ENCODE measurements at regions not wholly inside any gene's neighbourhood (a gene's known extent, or its start where the extent isn't known, plus 50 kb on each side); places are given as distances from the start of the nearest gene placed in this dataset.
"Not testable (repeated sequence)": the region's sequence is repeated elsewhere in the genome, so short reads cannot be mapped to it uniquely, and the experiment has no call there.

DNA sequence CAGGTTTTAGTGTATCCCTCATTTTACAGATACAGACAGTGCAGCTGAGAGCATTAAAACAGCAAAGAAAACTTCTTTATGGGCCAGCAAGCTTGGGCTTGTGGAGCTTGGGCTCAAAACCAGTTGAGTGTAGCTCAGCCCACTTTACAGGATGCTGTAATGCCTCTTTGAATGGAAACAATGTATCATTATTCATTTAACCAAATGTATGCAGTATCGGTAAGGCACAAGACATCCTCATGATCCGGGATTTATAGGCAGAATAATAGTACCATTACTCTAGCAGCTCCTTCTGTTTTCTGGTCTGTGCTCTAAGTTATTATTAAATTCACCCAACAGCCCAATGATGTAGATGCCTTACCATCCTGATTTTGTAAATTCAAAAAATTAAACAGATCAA, 575.1 kb upstream of the CDH7 start:
- TF ChIP-seq, protein P1, sequence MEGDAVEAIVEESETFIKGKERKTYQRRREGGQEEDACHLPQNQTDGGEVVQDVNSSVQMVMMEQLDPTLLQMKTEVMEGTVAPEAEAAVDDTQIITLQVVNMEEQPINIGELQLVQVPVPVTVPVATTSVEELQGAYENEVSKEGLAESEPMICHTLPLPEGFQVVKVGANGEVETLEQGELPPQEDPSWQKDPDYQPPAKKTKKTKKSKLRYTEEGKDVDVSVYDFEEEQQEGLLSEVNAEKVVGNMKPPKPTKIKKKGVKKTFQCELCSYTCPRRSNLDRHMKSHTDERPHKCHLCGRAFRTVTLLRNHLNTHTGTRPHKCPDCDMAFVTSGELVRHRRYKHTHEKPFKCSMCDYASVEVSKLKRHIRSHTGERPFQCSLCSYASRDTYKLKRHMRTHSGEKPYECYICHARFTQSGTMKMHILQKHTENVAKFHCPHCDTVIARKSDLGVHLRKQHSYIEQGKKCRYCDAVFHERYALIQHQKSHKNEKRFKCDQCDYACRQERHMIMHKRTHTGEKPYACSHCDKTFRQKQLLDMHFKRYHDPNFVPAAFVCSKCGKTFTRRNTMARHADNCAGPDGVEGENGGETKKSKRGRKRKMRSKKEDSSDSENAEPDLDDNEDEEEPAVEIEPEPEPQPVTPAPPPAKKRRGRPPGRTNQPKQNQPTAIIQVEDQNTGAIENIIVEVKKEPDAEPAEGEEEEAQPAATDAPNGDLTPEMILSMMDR (IDR thresholded peaks at IDR 0.05; ENCODE audit: borderline replicate concordance, insufficient read depth, low read depth, low read length): no peak
- no peak overlapping the region for H3K4me3 ChIP-seq (ENCODE audit: low read depth, low read length)

DNA sequence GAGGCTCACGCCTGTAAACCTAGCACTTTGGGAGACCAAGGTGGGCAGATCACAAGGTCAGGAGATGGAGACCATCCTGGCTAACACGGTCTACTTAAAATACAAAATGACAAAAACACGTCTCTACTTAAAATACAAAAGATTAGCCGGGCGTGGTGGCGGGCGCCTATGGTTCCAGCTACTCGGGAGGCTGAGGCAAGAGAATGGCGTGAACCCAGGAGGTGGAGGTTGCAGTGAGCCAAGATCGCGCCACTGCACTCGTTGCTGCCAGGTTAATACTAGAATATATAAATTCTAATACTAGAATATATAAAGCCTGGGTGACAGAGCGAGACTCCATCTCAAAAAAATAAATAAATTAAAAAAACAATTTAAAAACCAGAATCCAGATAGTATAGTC, 588.7 kb upstream of the CDH7 start:
- H3K4me3 ChIP-seq (ENCODE audit: low read depth, low read length): not testable (repeated sequence)

DNA sequence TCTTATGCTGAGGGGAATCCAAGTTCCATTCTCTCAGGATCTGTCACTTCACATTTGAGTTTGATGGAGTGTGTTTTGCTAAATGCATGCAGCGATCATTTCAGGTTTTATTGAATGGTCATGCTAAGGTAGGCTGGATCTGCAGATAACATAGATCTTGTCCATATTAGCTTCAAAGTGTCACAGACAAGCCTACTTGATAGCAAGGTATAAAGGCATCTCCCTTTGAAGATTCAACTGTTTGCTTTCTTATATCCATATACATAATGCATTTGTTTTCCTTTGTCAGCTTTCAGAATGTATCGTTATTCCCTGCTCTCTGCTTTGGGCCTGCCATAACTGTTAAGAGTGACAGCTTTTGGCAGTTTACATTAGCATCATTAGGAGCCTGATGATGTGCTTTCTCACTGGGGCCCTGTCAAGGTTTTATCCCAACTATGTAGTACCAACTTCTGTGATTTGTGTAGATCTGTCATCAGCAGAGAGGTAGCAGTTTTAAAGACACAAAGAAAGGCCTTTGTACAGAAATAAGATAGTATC, 604.3 kb upstream of the CDH7 start:
- H3K4me3 ChIP-seq (ENCODE audit: low read depth, low read length): no peak overlapping the region
- TF ChIP-seq, protein P1 (IDR thresholded peaks at IDR 0.05; ENCODE audit: borderline replicate concordance, insufficient read depth, low read depth, low read length): no peak

DNA sequence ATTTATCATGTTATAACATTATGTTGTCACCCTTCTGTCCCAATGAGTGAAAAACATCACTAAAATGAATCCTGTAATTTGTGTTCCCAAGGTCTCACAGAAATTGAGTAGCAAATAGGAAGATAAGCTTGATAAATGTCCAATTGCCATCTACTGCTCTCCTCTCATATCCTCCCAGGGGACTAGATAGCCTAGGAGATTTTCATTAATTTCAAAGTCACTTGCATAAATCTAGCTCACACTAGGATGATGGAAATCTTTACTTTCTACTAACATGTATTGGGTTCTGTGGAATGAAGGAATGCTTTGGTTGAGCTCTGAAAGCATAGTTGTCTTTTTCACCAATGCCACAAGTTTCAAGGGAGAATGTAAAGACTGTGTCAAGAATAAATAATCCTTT, 605.5 kb upstream of the CDH7 start:
- no peak overlapping the region for H3K4me3 ChIP-seq (ENCODE audit: low read depth, low read length)
- TF ChIP-seq, protein P1 (IDR thresholded peaks at IDR 0.05; ENCODE audit: borderline replicate concordance, insufficient read depth, low read depth, low read length): no peak

DNA sequence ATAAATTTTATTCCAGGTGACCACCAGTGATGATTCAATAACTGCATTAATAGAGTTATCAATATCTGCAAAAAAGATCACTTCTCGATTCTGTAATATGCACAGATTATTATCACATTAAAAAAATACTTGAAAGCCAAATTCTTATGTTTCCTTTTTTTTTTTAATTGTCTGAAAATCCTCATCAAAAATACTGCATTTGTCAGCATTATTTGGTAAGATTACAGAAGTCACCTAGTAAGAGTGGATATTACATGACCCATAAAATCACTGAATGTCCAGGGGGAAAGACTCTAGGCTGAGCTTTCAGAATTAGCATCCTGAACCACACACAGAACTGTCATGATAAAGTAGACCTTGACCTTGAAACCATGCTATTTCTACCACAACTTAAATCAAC, 617.2 kb upstream of the CDH7 start:
- TF ChIP-seq, protein P1 (IDR thresholded peaks at IDR 0.05; ENCODE audit: borderline replicate concordance, insufficient read depth, low read depth, low read length): no peak
- no peak overlapping the region for H3K4me3 ChIP-seq (ENCODE audit: low read depth, low read length)

DNA sequence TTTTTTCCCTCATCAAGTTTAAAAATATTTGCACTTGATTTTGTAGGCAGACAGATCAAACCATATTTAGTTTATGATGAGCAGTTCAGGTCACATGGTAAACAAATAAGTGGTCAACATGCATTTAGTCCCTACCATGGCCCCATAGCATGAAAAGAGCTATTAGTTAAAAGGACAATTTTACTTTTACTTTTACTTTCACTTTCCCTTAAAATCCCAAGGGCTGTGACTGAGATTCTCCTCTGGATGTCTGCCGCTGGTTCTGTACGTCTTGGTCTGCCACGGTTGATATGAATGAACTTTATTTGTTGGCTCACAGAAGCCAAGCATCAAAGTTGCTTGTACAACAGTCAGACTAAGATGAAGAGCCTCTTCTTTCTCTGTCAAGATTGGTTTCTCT, 626.2 kb upstream of the CDH7 start:
- TF ChIP-seq, protein P1 (IDR thresholded peaks at IDR 0.05; ENCODE audit: borderline replicate concordance, insufficient read depth, low read depth, low read length): no peak

DNA sequence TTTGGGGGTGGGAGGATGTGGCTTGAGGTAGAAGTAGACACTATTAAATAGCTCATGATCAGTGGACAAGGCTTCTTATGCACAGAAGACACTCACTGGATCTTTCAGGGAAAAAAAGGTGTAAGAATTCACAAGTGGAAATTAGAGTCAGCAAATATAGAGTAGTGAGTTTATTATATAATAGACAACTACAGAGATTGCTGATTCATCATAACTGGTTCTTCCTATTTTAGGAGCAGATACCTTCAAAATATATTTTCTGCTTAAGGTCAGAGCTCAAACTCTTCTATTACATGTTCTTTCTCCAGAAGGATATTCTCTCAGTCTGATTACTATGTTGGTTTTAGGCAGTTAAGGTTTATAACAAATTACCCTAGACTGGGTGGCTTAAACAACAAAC, 646.9 kb upstream of the CDH7 start:
- H3K4me3 ChIP-seq (ENCODE audit: low read depth, low read length): no peak overlapping the region
- TF ChIP-seq, protein P1 (IDR thresholded peaks at IDR 0.05; ENCODE audit: borderline replicate concordance, insufficient read depth, low read depth, low read length): no peak

More for the DNA sequence above, 626.2 kb upstream of the CDH7 start:
- H3K4me3 ChIP-seq (ENCODE audit: low read depth, low read length): no peak overlapping the region

DNA sequence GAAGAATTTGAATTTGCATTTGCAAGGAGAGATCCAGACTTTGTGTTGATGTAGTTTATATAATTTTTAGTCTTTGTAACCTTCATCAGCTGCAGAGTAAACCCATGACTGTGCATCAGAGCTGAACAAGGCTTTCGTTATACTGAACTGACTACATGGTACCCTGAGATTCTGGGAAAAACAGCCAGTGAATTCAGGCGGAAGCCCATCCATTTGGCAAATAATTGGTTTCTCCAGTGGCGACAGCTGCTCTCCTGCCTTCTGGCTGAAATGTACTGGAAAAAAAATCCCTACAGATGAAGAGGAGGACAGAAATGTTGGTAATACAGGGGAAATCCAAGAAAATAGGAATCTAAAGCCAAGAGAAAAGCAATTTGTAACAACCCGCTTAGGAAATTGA, 657.5 kb upstream of the CDH7 start:
- TF ChIP-seq, protein P1 (IDR thresholded peaks at IDR 0.05; ENCODE audit: borderline replicate concordance, insufficient read depth, low read depth, low read length): no peak

More for the DNA sequence above, 657.5 kb upstream of the CDH7 start:
- H3K4me3 ChIP-seq (ENCODE audit: low read depth, low read length): no peak overlapping the region

All from GM12875 (cell line).